ENCODE measurements at regions not wholly inside any gene's neighbourhood (a gene's known extent, or its start where the extent isn't known, plus 50 kb on each side); places are given as distances from the start of the nearest gene placed in this dataset.

- TF ChIP-seq POLR2A (IDR thresholded peaks at IDR 0.05) (no peak), EP300 (IDR thresholded peaks at IDR 0.05) (no peak)
- TF ChIP-seq, protein P1, sequence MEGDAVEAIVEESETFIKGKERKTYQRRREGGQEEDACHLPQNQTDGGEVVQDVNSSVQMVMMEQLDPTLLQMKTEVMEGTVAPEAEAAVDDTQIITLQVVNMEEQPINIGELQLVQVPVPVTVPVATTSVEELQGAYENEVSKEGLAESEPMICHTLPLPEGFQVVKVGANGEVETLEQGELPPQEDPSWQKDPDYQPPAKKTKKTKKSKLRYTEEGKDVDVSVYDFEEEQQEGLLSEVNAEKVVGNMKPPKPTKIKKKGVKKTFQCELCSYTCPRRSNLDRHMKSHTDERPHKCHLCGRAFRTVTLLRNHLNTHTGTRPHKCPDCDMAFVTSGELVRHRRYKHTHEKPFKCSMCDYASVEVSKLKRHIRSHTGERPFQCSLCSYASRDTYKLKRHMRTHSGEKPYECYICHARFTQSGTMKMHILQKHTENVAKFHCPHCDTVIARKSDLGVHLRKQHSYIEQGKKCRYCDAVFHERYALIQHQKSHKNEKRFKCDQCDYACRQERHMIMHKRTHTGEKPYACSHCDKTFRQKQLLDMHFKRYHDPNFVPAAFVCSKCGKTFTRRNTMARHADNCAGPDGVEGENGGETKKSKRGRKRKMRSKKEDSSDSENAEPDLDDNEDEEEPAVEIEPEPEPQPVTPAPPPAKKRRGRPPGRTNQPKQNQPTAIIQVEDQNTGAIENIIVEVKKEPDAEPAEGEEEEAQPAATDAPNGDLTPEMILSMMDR (IDR thresholded peaks at IDR 0.05) = no peak
These were observed 333.8 kb upstream of the MPDZ start for GRCh38 chr9:13613296-13613695.

Measured in gastroesophageal sphincter (tissue), 3 donors.